PFSK-1 (cell line): ENCODE measurements at regions not wholly inside any gene's neighbourhood (a gene's known extent, or its start where the extent isn't known, plus 50 kb on each side); places are given as distances from the start of the nearest gene placed in this dataset.

Experiments used
- FOXP2 ChIP-seq: optimal IDR thresholded peaks from 2 replicates; pipeline ENCODE3; 2011; ENCODE audit warnings: borderline replicate concordance, control low read depth, inconsistent platforms; ENCODE audit not compliant: insufficient read depth; ENCODE audit errors: extremely low read length, extremely low read depth
- POLR2AphosphoS5 ChIP-seq: IDR thresholded peaks from 2 replicates; pipeline ENCODE4 v1.6.1; 2012; ENCODE audit warnings: low read depth, mild to moderate bottlenecking, control low read depth, low read length, moderate library complexity
- SIN3A ChIP-seq: IDR thresholded peaks from 2 replicates; pipeline ENCODE4 v1.6.1; 2012; ENCODE audit warnings: mild to moderate bottlenecking, low read length, moderate library complexity, borderline replicate concordance; ENCODE audit not compliant: insufficient read depth
- TAF1 ChIP-seq: IDR thresholded peaks from 2 replicates; pipeline ENCODE4 v1.6.1; 2012; ENCODE audit warnings: low read length, control low read depth, borderline replicate concordance; ENCODE audit not compliant: insufficient read depth
- TF ChIP-seq, protein P1 (sequence below), 2 experiments: IDR thresholded peaks; 2 replicates each; pipeline versions ENCODE4 v1.6.1 to v1.8.0; 2011 to 2012; ENCODE audit warnings: low read depth in 2 of 2, low read length in 2 of 2, control low read depth in 1 of 2, inconsistent platforms in 1 of 2, mild to moderate bottlenecking in 1 of 2, moderate library complexity in 1 of 2; ENCODE audit not compliant: insufficient read depth in 1 of 2

DNA sequence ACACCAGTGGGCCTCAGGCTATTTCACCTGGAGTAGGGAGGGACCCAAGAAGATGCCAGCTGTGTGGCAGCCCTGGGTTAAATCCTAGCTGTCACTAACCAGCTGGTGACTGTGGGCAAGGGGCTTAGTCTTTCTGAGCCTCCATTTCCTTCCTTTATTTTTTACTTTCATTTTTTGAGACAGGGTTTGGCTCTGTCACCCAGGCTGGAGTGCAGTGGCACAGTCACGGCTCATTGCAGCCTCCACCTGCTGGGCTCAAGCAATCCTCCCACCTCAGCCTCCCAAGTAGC is 108.0 kb upstream of the SMAD3 start:
- TF ChIP-seq, protein P1, sequence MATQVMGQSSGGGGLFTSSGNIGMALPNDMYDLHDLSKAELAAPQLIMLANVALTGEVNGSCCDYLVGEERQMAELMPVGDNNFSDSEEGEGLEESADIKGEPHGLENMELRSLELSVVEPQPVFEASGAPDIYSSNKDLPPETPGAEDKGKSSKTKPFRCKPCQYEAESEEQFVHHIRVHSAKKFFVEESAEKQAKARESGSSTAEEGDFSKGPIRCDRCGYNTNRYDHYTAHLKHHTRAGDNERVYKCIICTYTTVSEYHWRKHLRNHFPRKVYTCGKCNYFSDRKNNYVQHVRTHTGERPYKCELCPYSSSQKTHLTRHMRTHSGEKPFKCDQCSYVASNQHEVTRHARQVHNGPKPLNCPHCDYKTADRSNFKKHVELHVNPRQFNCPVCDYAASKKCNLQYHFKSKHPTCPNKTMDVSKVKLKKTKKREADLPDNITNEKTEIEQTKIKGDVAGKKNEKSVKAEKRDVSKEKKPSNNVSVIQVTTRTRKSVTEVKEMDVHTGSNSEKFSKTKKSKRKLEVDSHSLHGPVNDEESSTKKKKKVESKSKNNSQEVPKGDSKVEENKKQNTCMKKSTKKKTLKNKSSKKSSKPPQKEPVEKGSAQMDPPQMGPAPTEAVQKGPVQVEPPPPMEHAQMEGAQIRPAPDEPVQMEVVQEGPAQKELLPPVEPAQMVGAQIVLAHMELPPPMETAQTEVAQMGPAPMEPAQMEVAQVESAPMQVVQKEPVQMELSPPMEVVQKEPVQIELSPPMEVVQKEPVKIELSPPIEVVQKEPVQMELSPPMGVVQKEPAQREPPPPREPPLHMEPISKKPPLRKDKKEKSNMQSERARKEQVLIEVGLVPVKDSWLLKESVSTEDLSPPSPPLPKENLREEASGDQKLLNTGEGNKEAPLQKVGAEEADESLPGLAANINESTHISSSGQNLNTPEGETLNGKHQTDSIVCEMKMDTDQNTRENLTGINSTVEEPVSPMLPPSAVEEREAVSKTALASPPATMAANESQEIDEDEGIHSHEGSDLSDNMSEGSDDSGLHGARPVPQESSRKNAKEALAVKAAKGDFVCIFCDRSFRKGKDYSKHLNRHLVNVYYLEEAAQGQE (IDR thresholded peaks at IDR 0.05; ENCODE audit: insufficient read depth in 1 of 2, low read depth in 2 of 2, low read length in 2 of 2) = no peak
- no peak for TF ChIP-seq POLR2AphosphoS5
- TF ChIP-seq SIN3A = no peak
- TF ChIP-seq TAF1 = no peak
- no peak for TF ChIP-seq FOXP2
